ENCODE measurements at regions not wholly inside any gene's neighbourhood (a gene's known extent, or its start where the extent isn't known, plus 50 kb on each side); places are given as distances from the start of the nearest gene placed in this dataset.

DNA sequence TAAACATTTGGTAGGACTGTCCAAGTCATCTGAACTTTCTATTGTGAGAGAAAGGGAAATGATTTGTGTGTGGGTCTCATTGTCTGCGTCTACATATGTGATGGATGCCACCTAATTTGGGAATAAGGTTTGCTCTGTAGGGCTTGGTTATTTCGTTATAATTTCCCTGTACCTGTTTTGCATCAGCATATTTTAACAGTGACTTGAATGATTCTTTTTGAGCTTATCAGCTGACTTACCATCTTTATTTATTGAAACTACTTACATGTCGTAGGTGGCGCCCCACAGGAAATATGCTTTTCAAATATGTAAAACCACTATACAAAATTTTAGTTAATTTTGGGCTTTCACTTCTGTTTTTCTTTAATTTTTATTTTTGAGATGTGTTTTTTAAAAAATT lies 56.5 kb upstream of the BCAT1 start:
- Histone ChIP-seq H3K4me1 (no peaks in the 10 kb centered on the region), H3K4me3 (no peak overlapping the region), H3K27ac (no peak overlapping the region), H3K36me3 (no peaks in the 10 kb centered on the region), H3K27me3 (no peaks in the 10 kb centered on the region), H3K9me3 (no peaks in the 10 kb centered on the region)
- DNase-seq (ENCODE audit: low spot score), result no peak
- TF ChIP-seq CTCF (IDR thresholded peaks at IDR 0.05), result no peak

DNA sequence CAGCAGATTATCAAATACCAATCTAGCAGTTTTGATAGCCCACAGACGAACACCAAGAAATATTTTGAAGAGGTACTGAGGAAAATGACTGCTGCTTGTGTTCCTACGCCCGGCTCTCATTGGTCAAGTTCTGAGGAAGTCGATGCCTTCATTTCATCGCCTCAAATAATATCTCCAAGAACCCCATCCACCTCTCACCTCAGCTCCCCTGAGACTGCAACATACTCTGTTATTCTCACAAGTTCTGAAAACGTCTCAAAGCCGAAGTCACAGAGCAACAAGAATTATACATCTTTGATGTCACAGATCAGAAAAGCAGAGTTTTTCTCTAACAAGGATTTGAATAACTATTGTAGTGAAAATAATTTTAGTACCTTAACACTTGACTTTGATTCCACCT lies 55.5 kb upstream of the BCAT1 start:
- H3K9me3 ChIP-seq, result no peaks in the 10 kb centered on the region
- no peak for DNase-seq (ENCODE audit: low spot score)
- no peak for TF ChIP-seq CTCF (IDR thresholded peaks at IDR 0.05)
- H3K27ac ChIP-seq, result no peak overlapping the region
- no peaks in the 10 kb centered on the region for H3K27me3 ChIP-seq
- no peak overlapping the region for H3K4me3 ChIP-seq
- H3K4me1 ChIP-seq, result no peaks in the 10 kb centered on the region
- no peaks in the 10 kb centered on the region for H3K36me3 ChIP-seq

- Histone ChIP-seq H3K4me3 (no peak overlapping the region), H3K9me3 (no peaks in the 10 kb centered on the region), H3K27ac (no peak overlapping the region), H3K4me1 (peaks cover 0 to 9% of the 10 kb centered on the region in 2 donors), H3K36me3 (no peaks in the 10 kb centered on the region), H3K27me3 (no peaks in the 10 kb centered on the region)
- no peak for TF ChIP-seq CTCF (IDR thresholded peaks at IDR 0.05)
- no peak for DNase-seq (ENCODE audit: low spot score)
Observed at GRCh38 chr12:25001311-25001710, 52.4 kb upstream of the BCAT1 start.
